K562 (cell line): ENCODE measurements at regions not wholly inside any gene's neighbourhood (a gene's known extent, or its start where the extent isn't known, plus 50 kb on each side); places are given as distances from the start of the nearest gene placed in this dataset.

Experiments used
- ATAC-seq: fragments of 200-7000 bp; cut with Tn5 transposase; 3 replicates; pipeline ENCODE4 v1.9.1; 2020; ENCODE audit warnings: moderate library complexity
- BruUV-seq: library from RNA; stranded (reverse); fragments of 400-500 nt; replicated peaks from 2 replicates; lab custom pipeline; 2021; lab: Mats Ljungman, UMichigan
- CTCF ChIA-PET: fragments of 300-600 bp; formaldehyde crosslinking; extraction: SDS; loops from one replicate; lab custom pipeline; 2021; ENCODE audit warnings: low intra/inter-chr PET ratio; lab: Yijun Ruan, JAX
- POLR2A ChIA-PET: fragments of 300-600, 350-650 bp; sonication (Branson Sonifier 250); formaldehyde crosslinking; extraction: SDS; loops from one replicate; lab custom pipeline; 2021; ENCODE audit warnings: antibody characterized with exemption, inconsistent platforms; lab: Yijun Ruan, JAX
- DNase-seq, 4 experiments: peaks; one replicate each; pipeline versions ENCODE4 v3.0.0 to v3.0.0-alpha.2; 2011 to 2018; ENCODE audit warnings: low spot score in 3 of 4, mixed read lengths in 3 of 4; ENCODE audit errors: extremely low read depth in 1 of 4
- FAIRE-seq: peaks from 2 replicates; lab custom pipeline; 2011; peaks lifted over from hg19 to GRCh38; lab: Jason Lieb, UNC
- H2AFZ ChIP-seq: 2 replicates; pipeline ENCODE4 v1.6.0; 2011; ENCODE audit warnings: low read depth, low read length, control low read depth, inconsistent platforms
- H3K27ac ChIP-seq: fragments of 200-600 bp; 3 replicates; pipeline ENCODE4 v1.8.0; 2011; ENCODE audit warnings: low read depth, mild to moderate bottlenecking, control low read depth, inconsistent platforms, low read length, moderate library complexity, mixed read lengths; ENCODE audit errors: extremely low read depth
- H3K27me3 ChIP-seq, 2 experiments: fragments of 300-600 bp in 1 of 2; 2 replicates in 1 of 2; 3 replicates in 1 of 2; pipeline versions ENCODE4 v1.6.0 to v1.8.0; 2011; ENCODE audit warnings: inconsistent platforms in 2 of 2, low read length in 2 of 2, mild to moderate bottlenecking in 1 of 2, mixed read lengths in 1 of 2, moderate library complexity in 1 of 2; ENCODE audit not compliant: control insufficient read depth in 2 of 2, insufficient read depth in 2 of 2
- H3K36me3 ChIP-seq: fragments of 300-600 bp; 3 replicates; pipeline ENCODE4 v1.8.0; 2011; ENCODE audit warnings: mild to moderate bottlenecking, low read length, inconsistent platforms; ENCODE audit not compliant: control insufficient read depth, insufficient read depth
- H3K4me1 ChIP-seq, 2 experiments: fragments of 200-600 bp in 1 of 2; replicated peaks in 1 of 2; 2 replicates in 1 of 2; 3 replicates in 1 of 2; pipeline versions ENCODE4 v1.5.1 to v1.8.0; 2011; ENCODE audit warnings: inconsistent platforms in 2 of 2, low read length in 2 of 2, mild to moderate bottlenecking in 1 of 2, mixed read lengths in 1 of 2, moderate library complexity in 1 of 2; ENCODE audit not compliant: control insufficient read depth in 2 of 2, insufficient read depth in 2 of 2
- H3K4me2 ChIP-seq: 2 replicates; pipeline ENCODE4 v1.6.1; 2011; ENCODE audit warnings: low read length, control low read depth, inconsistent platforms, mixed read lengths; ENCODE audit not compliant: insufficient read depth
- H3K4me3 ChIP-seq: fragments of 200-600 bp; sonication (generic), shearing (Covaris generic); 2 replicates; pipeline ENCODE4 v1.5.1; 2016; ENCODE audit warnings: control low read depth, inconsistent platforms
- H3K79me2 ChIP-seq: fragments of 200-600 bp; 3 replicates; pipeline ENCODE4 v1.8.0; 2011; ENCODE audit warnings: low read length, inconsistent platforms; ENCODE audit not compliant: control insufficient read depth, insufficient read depth
- H3K9ac ChIP-seq, 2 experiments: 2 replicates each; pipeline versions ENCODE4 v1.6.0 to v1.6.1; 2011; ENCODE audit warnings: low read depth in 2 of 2, low read length in 2 of 2, control low read depth in 1 of 2, inconsistent platforms in 1 of 2, mild to moderate bottlenecking in 1 of 2, mixed read lengths in 1 of 2; ENCODE audit not compliant: insufficient read depth in 1 of 2
- H3K9me1 ChIP-seq: one replicate; pipeline ENCODE4 v1.6.0; 2011; ENCODE audit warnings: inconsistent platforms, mild to moderate bottlenecking, low read length, moderate library complexity; ENCODE audit not compliant: control insufficient read depth, insufficient read depth
- H3K9me3 ChIP-seq: replicated peaks from 2 replicates; pipeline ENCODE4 v1.5.1; 2011; ENCODE audit warnings: low read depth, low read length, inconsistent platforms; ENCODE audit not compliant: control insufficient read depth, insufficient read depth
- H4K20me1 ChIP-seq: replicated peaks from 2 replicates; pipeline ENCODE4 v1.6.1; 2011; ENCODE audit warnings: low read length, inconsistent platforms, mixed read lengths; ENCODE audit not compliant: control insufficient read depth, insufficient read depth
- BACH1 ChIP-seq: fragments of 200-800 bp; sonication (Bioruptor generic); IDR thresholded peaks from 2 replicates; pipeline ENCODE4 v1.6.1; 2016; ENCODE audit warnings: missing genetic modification characterization, missing compliant biosample characterization
- EP400 ChIP-seq: fragments of 450-650 bp; IDR thresholded peaks from 2 replicates; pipeline ENCODE4 v1.6.1; 2017; ENCODE audit warnings: antibody characterized with exemption, mild to moderate bottlenecking, moderate library complexity
- JUNB ChIP-seq: fragments of 450-650 bp; formaldehyde crosslinking; conservative IDR thresholded peaks from 2 replicates; pipeline ENCODE4 v1.4.0; 2020; ENCODE audit warnings: mild to moderate bottlenecking
- L3MBTL2 ChIP-seq: fragments of 450-650 bp; IDR thresholded peaks from 2 replicates; pipeline ENCODE4 v1.6.1; 2016; ENCODE audit warnings: mild to moderate bottlenecking, moderate library complexity
- MAFG ChIP-seq: fragments of 450-650 bp; conservative IDR thresholded peaks from 2 replicates; pipeline ENCODE4 v1.6.1; 2016; ENCODE audit warnings: missing genetic modification characterization, missing compliant biosample characterization
- NFE2 ChIP-seq: IDR thresholded peaks from 2 replicates; pipeline ENCODE4 v1.6.1; 2014; ENCODE audit warnings: antibody characterized with exemption, low read depth
- POLR2H ChIP-seq: IDR thresholded peaks from 2 replicates; pipeline ENCODE4 v1.6.1; 2016; ENCODE audit warnings: missing genetic modification characterization, low read depth, mild to moderate bottlenecking, control low read depth, missing compliant biosample characterization, moderate library complexity
- PURB ChIP-seq: sonication (generic); formaldehyde crosslinking; IDR thresholded peaks from 2 replicates; pipeline ENCODE4 v1.9.0; 2021; ENCODE audit warnings: low read depth, mild to moderate bottlenecking, missing genetic modification reagents
- ZNF175 ChIP-seq: fragments of 200-800 bp; sonication (Bioruptor generic); IDR thresholded peaks from 2 replicates; pipeline ENCODE4 v1.6.1; 2016; ENCODE audit warnings: low read depth, mild to moderate bottlenecking, missing genetic modification characterization, missing compliant biosample characterization
- ZNF324 ChIP-seq: fragments of 250-450 bp; sonication (Bioruptor Pico); IDR thresholded peaks from 2 replicates; pipeline ENCODE4 v1.4.0; 2020; ENCODE audit warnings: mild to moderate bottlenecking
- ZSCAN32 ChIP-seq: fragments of 450-650 bp; formaldehyde crosslinking; IDR thresholded peaks from 2 replicates; pipeline ENCODE4 v1.4.0; 2020; ENCODE audit warnings: mild to moderate bottlenecking, moderate library complexity
- whole genome bisulfite sequencing: fragments of 100-300 bp; shearing (Covaris generic); methylation state at CpG from one replicate; pipeline ENCODE4 v1.1.6; 2016; ENCODE audit warnings: low coverage, mixed read lengths; ENCODE audit not compliant: insufficient coverage; ENCODE audit errors: missing lambda C conversion rate; 5-methylcytosine and 5-hydroxymethylcytosine counted together
- in situ Hi-C: fragments of 300-500 bp; cut with MboI; formaldehyde crosslinking; loops from 4 replicates; pipeline ENCODE4 v1.15.0; 2018; ENCODE audit warnings: inconsistent platforms, mixed read lengths
- intact Hi-C: fragments of 100-400 bp; cut with micrococcal nuclease; formaldehyde crosslinking; loops from 2 replicates; pipeline ENCODE4 v1.14.2; 2022
- TF ChIP-seq, protein P1 (sequence below): fragments of 450-650 bp; IDR thresholded peaks from 2 replicates; pipeline ENCODE4 v1.6.1; 2016; ENCODE audit warnings: missing biosample characterization, missing genetic modification characterization
- TF ChIP-seq, protein P2 (sequence below): fragments of 450-650 bp; IDR thresholded peaks from 2 replicates; pipeline ENCODE4 v1.6.1; 2016; ENCODE audit warnings: antibody characterized with exemption

DNA sequence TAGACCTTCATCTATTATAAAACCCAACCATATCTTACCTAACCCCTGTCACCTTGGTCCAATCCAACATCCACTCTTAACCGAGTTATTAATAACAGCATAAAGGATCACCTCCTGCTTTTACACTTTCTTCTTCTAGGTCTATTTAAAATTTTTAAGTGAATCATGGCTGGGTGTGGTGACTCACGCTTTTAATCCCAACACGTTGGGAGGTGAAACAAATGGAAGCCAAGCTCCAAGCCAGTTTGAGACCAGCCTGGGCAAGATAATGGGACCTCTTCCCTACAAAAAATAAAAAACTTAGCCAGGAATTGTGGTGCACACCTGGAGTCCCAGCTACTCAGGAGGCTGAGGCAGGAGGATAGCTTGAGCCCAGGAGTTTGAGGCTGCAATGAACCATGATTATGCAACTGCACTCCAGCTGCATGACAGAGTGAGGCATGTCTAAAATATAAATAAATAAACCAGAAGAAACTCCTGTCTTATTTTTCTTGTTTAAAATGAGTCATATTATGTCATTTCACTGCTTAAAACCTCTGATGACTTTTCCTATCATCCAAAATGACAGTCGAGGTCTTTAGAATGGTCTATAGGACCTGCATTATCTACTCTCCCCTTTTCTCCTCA lies 188.4 kb downstream of the GASK1B start:
- H3K27me3 ChIP-seq, result no peaks in the 10 kb centered on the region
- TF ChIP-seq PURB (CRISPR knock-in tag) (no peak), ZNF175 (CRISPR knock-in tag) (0 out of 2 replicates have a peak, but pooled peaks have one; percentile 51)
- TF ChIP-seq, all 486 proteins: peak for 1
- Histone ChIP-seq H2AFZ (no peak overlapping the region), H3K9me1 (no peaks in the 10 kb centered on the region), H4K20me1 (no peaks in the 10 kb centered on the region), H3K4me1 (no peaks in the 10 kb centered on the region), H3K9ac (no peak overlapping the region), H3K9me3 (no peaks in the 10 kb centered on the region), H3K79me2 (no peaks in the 10 kb centered on the region), H3K36me3 (no peaks in the 10 kb centered on the region), H3K4me2 (no peak overlapping the region), H3K27ac (no peak overlapping the region), H3K4me3 (no peak overlapping the region)
- 10% methylated on average over 4 of the region's 4 CpGs for WGBS
- FAIRE-seq (no peak), DNase-seq (no peak), ATAC-seq (no peak)
- ChIA-PET POLR2A (no interaction called here), CTCF (no interaction called here)
- no TSS peak for BruUV-seq
- intact Hi-C loops, result no loop called here
- in situ Hi-C loops, result loop anchor here (10.0 to 25.0 kb wide), 2 partner anchors 180 to 278 kb away; no protein-coding TSS in a partner anchor

DNA sequence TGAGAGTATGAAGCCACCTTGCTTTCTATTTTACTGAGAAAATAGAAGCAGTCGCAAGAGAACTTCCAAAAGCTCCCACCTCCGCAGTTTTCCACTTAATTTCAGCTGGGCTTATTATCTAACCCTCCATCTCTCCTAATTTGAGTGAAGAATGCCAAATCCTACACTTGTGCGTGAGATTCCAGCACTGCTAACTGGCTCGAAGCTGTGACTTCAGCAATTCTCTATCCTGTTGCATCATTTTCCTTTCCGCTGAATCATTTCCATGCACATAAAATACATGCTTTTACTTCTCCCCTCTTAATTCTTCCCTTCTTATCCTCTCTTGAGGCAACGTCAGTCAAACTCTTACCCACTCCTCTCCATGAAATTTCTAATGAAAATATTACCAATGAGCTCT lies 189.5 kb downstream of the GASK1B start:
- no peak overlapping the region for H3K4me3 ChIP-seq
- H3K4me1 ChIP-seq, result no peaks in the 10 kb centered on the region
- no peaks in the 10 kb centered on the region for H3K79me2 ChIP-seq
- intact Hi-C loops (no loop called here), in situ Hi-C loops (loop anchor here (10.0 to 25.0 kb wide), 2 partner anchors 182 to 279 kb away; no protein-coding TSS in a partner anchor)
- H4K20me1 ChIP-seq, result no peaks in the 10 kb centered on the region
- BruUV-seq, result no TSS peak
- no peaks in the 10 kb centered on the region for H3K27me3 ChIP-seq
- no peak overlapping the region for H3K4me2 ChIP-seq
- no peak overlapping the region for H3K27ac ChIP-seq
- no peaks in the 10 kb centered on the region for H3K36me3 ChIP-seq
- H3K9ac ChIP-seq, result no peak overlapping the region
- ChIA-PET CTCF (no interaction called here), POLR2A (no interaction called here)
- WGBS, result 6% methylated on average over 6 of the region's 6 CpGs
- H3K9me3 ChIP-seq, result no peaks in the 10 kb centered on the region
- no peak overlapping the region for H2AFZ ChIP-seq
- H3K9me1 ChIP-seq, result no peaks in the 10 kb centered on the region
- peak in 1 of 4 experiments; percentile 2 for DNase-seq
- FAIRE-seq, result no peak
- ATAC-seq, result no peak
- TF ChIP-seq POLR2H (tag) (0 out of 2 replicates have a peak, but pooled peaks have one; percentile 33), BACH1 (tag) (peak; percentile 71; the same call in 1 of the 2 replicates), NFE2 (peak; percentile 51; the same call in 1 of the 2 replicates), JUNB (CRISPR knock-in tag) (no peak), ZSCAN32 (CRISPR knock-in tag) (peak; percentile 87), MAFG (peak; percentile 60), EP400 (0 out of 2 replicates have a peak, but pooled peaks have one; percentile 21), L3MBTL2 (peak; percentile 54; the same call in 1 of the 2 replicates), ZNF324 (no peak)
- TF ChIP-seq, protein P1, sequence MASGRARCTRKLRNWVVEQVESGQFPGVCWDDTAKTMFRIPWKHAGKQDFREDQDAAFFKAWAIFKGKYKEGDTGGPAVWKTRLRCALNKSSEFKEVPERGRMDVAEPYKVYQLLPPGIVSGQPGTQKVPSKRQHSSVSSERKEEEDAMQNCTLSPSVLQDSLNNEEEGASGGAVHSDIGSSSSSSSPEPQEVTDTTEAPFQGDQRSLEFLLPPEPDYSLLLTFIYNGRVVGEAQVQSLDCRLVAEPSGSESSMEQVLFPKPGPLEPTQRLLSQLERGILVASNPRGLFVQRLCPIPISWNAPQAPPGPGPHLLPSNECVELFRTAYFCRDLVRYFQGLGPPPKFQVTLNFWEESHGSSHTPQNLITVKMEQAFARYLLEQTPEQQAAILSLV (tag), result 0 out of 2 replicates have a peak, but pooled peaks have one; percentile 38
- TF ChIP-seq, protein P2, sequence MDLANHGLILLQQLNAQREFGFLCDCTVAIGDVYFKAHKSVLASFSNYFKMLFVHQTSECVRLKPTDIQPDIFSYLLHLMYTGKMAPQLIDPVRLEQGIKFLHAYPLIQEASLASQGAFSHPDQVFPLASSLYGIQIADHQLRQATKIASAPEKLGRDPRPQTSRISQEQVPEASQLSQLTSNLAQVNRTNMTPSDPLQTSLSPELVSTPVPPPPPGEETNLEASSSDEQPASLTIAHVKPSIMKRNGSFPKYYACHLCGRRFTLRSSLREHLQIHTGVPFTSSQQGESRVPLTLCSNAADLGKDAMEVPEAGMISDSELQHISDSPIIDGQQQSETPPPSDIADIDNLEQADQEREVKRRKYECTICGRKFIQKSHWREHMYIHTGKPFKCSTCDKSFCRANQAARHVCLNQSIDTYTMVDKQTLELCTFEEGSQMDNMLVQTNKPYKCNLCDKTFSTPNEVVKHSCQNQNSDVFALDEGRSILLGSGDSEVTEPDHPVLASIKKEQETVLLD, result no peak
